Stomach (tissue), 8 donors: ENCODE measurements at regions not wholly inside any gene's neighbourhood (a gene's known extent, or its start where the extent isn't known, plus 50 kb on each side); places are given as distances from the start of the nearest gene placed in this dataset.

ENCODE experiments used
- DNase-seq, 2 donors: peaks; one replicate each; pipeline versions ENCODE4 v3.0.0 to v3.0.0-alpha.2; 2013 to 2019
- H3K27ac ChIP-seq, 5 donors: fragments of 200-600 bp in 4 of 5; sonication (generic) in 4 of 5; one replicate each; pipeline ENCODE4 v1.5.1; 2013 to 2019; ENCODE audit warnings: mild to moderate bottlenecking in 1 of 5, moderate library complexity in 1 of 5
- H3K27me3 ChIP-seq, 3 donors: fragments of 200-600 bp; sonication (generic); one replicate each; pipeline ENCODE4 v1.5.1; 2017 to 2019; ENCODE audit warnings: mixed run types in 1 of 3
- H3K36me3 ChIP-seq, 4 donors: fragments of 200-600 bp; sonication (generic); 1 replicate in 3 of 4; 2 replicates in 1 of 4; pipeline ENCODE4 v1.5.1; 2016 to 2019
- H3K4me1 ChIP-seq, 4 donors: fragments of 200-600 bp; sonication (generic); one replicate each; pipeline ENCODE4 v1.5.1; 2016 to 2019
- H3K4me3 ChIP-seq, 4 donors: fragments of 200-600 bp; sonication (generic) in 3 of 4; one replicate each; pipeline ENCODE4 v1.5.1; 2016 to 2019; ENCODE audit warnings: mild to moderate bottlenecking in 1 of 4
- H3K9me3 ChIP-seq, 4 donors: fragments of 200-600 bp; sonication (generic); one replicate each; pipeline ENCODE4 v1.5.1; 2016 to 2019
- EP300 ChIP-seq: sonication (generic); formaldehyde crosslinking; IDR thresholded peaks from one replicate; pipeline ENCODE4 v1.6.1; 2017; ENCODE audit warnings: antibody characterized with exemption
- POLR2A ChIP-seq, 4 donors: fragments of 450-650 bp; IDR thresholded peaks; one replicate each; pipeline ENCODE4 v1.6.1; 2016; ENCODE audit warnings: antibody characterized with exemption in 4 of 4, control low read depth in 2 of 4, mild to moderate bottlenecking in 1 of 4, moderate library complexity in 1 of 4
- POLR2AphosphoS5 ChIP-seq, 3 donors: sonication (generic); formaldehyde crosslinking; IDR thresholded peaks; one replicate each; pipeline ENCODE4 v1.6.1; 2016; ENCODE audit warnings: antibody characterized with exemption in 3 of 3
- WGBS, 5 donors: extraction: QIAGEN DNeasy Blood & Tissue Kit in 3 of 5; methylation state at CpG; one replicate each; pipeline versions ENCODE4 v1.1.5 to v1.1.7; 2013 to 2018; 5-methylcytosine and 5-hydroxymethylcytosine counted together
- intact Hi-C: fragments of 100-400 bp; cut with DNase I; formaldehyde crosslinking; loops from one replicate; pipeline ENCODE4 v1.15.1; 2023; ENCODE audit warnings: low total_unique reads
- TF ChIP-seq, protein P1 (sequence below), 7 experiments: fragments of 450-650 bp in 4 of 7; fragments of 200-600 bp in 3 of 7; sonication (generic) in 3 of 7; IDR thresholded peaks; one replicate each; pipeline ENCODE4 v1.5.1; 2016 to 2019; ENCODE audit warnings: antibody characterized with exemption in 7 of 7, control low read depth in 2 of 7, mild to moderate bottlenecking in 1 of 7
- donor health status: healthy with polysubstance abuse.
- donor health status: Bipolar disorder and iron deficiency.
- donor health status: healthy.

GRCh38 chr5:125536095-125536494 is 789.7 kb upstream of the ZNF608 start:
- intact Hi-C loops = no loop called here
- Histone ChIP-seq H3K27me3 (no peaks in the 10 kb centered on the region), H3K4me1 (no peaks in the 10 kb centered on the region), H3K36me3 (no peaks in the 10 kb centered on the region), H3K9me3 (peaks cover 0 to 27% (median 14%) of the 10 kb centered on the region in 4 donors), H3K27ac (no peak overlapping the region), H3K4me3 (no peak overlapping the region)
- DNase-seq = no peak
- TF ChIP-seq, protein P1, sequence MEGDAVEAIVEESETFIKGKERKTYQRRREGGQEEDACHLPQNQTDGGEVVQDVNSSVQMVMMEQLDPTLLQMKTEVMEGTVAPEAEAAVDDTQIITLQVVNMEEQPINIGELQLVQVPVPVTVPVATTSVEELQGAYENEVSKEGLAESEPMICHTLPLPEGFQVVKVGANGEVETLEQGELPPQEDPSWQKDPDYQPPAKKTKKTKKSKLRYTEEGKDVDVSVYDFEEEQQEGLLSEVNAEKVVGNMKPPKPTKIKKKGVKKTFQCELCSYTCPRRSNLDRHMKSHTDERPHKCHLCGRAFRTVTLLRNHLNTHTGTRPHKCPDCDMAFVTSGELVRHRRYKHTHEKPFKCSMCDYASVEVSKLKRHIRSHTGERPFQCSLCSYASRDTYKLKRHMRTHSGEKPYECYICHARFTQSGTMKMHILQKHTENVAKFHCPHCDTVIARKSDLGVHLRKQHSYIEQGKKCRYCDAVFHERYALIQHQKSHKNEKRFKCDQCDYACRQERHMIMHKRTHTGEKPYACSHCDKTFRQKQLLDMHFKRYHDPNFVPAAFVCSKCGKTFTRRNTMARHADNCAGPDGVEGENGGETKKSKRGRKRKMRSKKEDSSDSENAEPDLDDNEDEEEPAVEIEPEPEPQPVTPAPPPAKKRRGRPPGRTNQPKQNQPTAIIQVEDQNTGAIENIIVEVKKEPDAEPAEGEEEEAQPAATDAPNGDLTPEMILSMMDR (IDR thresholded peaks at IDR 0.05) = no peak
- TF ChIP-seq POLR2AphosphoS5 (IDR thresholded peaks at IDR 0.05) (no peak), EP300 (no peak), POLR2A (IDR thresholded peaks at IDR 0.05) (no peak)

GRCh38 chr5:125536582-125536981 is 790.1 kb upstream of the ZNF608 start:
- Histone ChIP-seq H3K4me1 (no peaks in the 10 kb centered on the region), H3K4me3 (no peak overlapping the region), H3K36me3 (no peaks in the 10 kb centered on the region), H3K9me3 (peaks cover 0 to 27% (median 14%) of the 10 kb centered on the region in 4 donors), H3K27ac (no peak overlapping the region), H3K27me3 (no peaks in the 10 kb centered on the region)
- intact Hi-C loops = no loop called here
- WGBS, 5 donors = 38 to 58% (median 47%) methylated on average over 1 of the region's 1 CpG
- no peak for TF ChIP-seq EP300
- no peak for TF ChIP-seq POLR2A (IDR thresholded peaks at IDR 0.05)
- TF ChIP-seq, protein P1 (IDR thresholded peaks at IDR 0.05) = no peak
- DNase-seq = no peak

GRCh38 chr5:125537661-125538060 is 791.2 kb upstream of the ZNF608 start:
- no peaks in the 10 kb centered on the region for H3K27me3 ChIP-seq
- no peak overlapping the region for H3K4me3 ChIP-seq
- WGBS, 5 donors = 83 to 98% (median 89%) methylated on average over 2 of the region's 2 CpGs
- DNase-seq = no peak
- TF ChIP-seq EP300 = no peak
- TF ChIP-seq, protein P1 (IDR thresholded peaks at IDR 0.05) = no peak
- no peak for TF ChIP-seq POLR2AphosphoS5 (IDR thresholded peaks at IDR 0.05)
- no peak for TF ChIP-seq POLR2A (IDR thresholded peaks at IDR 0.05)
- H3K27ac ChIP-seq = no peak overlapping the region
- H3K4me1 ChIP-seq = no peaks in the 10 kb centered on the region
- intact Hi-C loops = no loop called here
- no peaks in the 10 kb centered on the region for H3K36me3 ChIP-seq
- peaks cover 0 to 27% (median 14%) of the 10 kb centered on the region in 4 donors for H3K9me3 ChIP-seq

DNA sequence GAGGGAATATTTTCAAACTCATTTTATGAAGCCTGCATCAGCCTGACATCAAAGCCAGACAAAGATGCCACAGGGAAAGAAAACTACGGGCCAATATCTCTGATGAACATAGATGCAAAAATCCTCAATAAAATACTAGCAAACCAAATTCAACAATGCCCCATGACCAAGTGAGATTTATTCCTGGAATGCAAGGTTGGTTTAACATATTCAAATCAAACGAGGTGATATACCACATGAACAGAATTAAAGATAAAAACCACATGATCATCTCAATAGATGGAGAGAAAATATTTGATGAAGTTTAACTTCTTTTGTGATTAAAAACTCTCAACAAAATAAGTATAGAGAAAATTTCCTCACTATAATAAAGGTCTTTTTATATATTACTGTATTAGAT is 792.0 kb upstream of the ZNF608 start:
- WGBS, 5 donors = 87 to 93% (median 88%) methylated on average over 2 of the region's 2 CpGs
- Histone ChIP-seq H3K4me1 (no peaks in the 10 kb centered on the region), H3K36me3 (no peaks in the 10 kb centered on the region), H3K9me3 (peaks cover 0 to 21% (median 13%) of the 10 kb centered on the region in 4 donors), H3K4me3 (no peak overlapping the region), H3K27ac (no peak overlapping the region), H3K27me3 (no peaks in the 10 kb centered on the region)
- DNase-seq = no peak
- TF ChIP-seq POLR2A (IDR thresholded peaks at IDR 0.05) (no peak), EP300 (no peak), POLR2AphosphoS5 (IDR thresholded peaks at IDR 0.05) (no peak)
- TF ChIP-seq, protein P1 (IDR thresholded peaks at IDR 0.05) = no peak
- intact Hi-C loops = no loop called here
